ENCODE measurements at regions not wholly inside any gene's neighbourhood (a gene's known extent, or its start where the extent isn't known, plus 50 kb on each side); places are given as distances from the start of the nearest gene placed in this dataset.
"Not testable (repeated sequence)": the region's sequence is repeated elsewhere in the genome, so short reads cannot be mapped to it uniquely, and the experiment has no call there.

DNA sequence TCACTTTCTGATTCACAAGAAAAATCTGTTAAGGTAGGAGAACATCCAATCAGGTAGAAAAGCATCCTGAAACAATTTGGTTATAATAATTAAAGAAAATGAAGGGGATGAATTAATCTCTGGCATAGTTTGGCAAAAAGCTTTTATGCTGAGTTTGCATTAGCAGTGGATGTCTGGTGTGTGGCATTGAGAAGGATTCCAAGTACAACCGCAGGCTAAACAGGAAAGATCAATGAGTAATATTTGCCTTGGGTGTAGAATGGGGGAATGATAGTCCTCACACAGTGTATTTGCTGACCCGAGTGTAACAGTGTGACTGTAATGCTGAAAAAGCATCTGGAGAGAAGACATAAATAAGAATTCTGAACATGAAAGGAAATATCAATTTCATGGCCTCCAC lies 68.3 kb upstream of the SESTD1 start:
- H3K27ac ChIP-seq (ENCODE audit: low read length) = no peak overlapping the region
- no peak overlapping the region for H3K4me3 ChIP-seq (ENCODE audit: low read length)
- no CpG with 5 or more reads among the region's 2 CpGs for WGBS (ENCODE audit: insufficient coverage, low lambda C conversion rate)
- no peaks in the 10 kb centered on the region for H3K36me3 ChIP-seq (ENCODE audit: control insufficient read depth, insufficient read depth, low read length)
- H3K9me3 ChIP-seq (ENCODE audit: control insufficient read depth, low read depth, low read length) = no peaks in the 10 kb centered on the region
- no peaks in the 10 kb centered on the region for H3K4me1 ChIP-seq (ENCODE audit: control insufficient read depth, insufficient read depth, low read length)
- H3K27me3 ChIP-seq (ENCODE audit: control insufficient read depth, insufficient read depth, low read length) = no peaks in the 10 kb centered on the region
- DNase-seq = no peak

GRCh38 chr2:179331061-179331460 lies 66.4 kb upstream of the SESTD1 start:
- 100% methylated on average over 1 of the region's 3 CpGs for WGBS (ENCODE audit: insufficient coverage, low lambda C conversion rate)
- Histone ChIP-seq H3K27ac (ENCODE audit: low read length) (no peak overlapping the region), H3K9me3 (ENCODE audit: control insufficient read depth, low read depth, low read length) (no peaks in the 10 kb centered on the region), H3K27me3 (ENCODE audit: control insufficient read depth, insufficient read depth, low read length) (no peaks in the 10 kb centered on the region), H3K36me3 (ENCODE audit: control insufficient read depth, insufficient read depth, low read length) (no peaks in the 10 kb centered on the region), H3K4me3 (ENCODE audit: low read length) (no peak overlapping the region), H3K4me1 (ENCODE audit: control insufficient read depth, insufficient read depth, low read length) (no peaks in the 10 kb centered on the region)
- no peak for DNase-seq

GRCh38 chr2:179322289-179322688 lies 57.7 kb upstream of the SESTD1 start:
- Histone ChIP-seq H3K4me3 (ENCODE audit: low read length) (no peak overlapping the region), H3K4me1 (ENCODE audit: control insufficient read depth, insufficient read depth, low read length) (no peaks in the 10 kb centered on the region), H3K36me3 (ENCODE audit: control insufficient read depth, insufficient read depth, low read length) (no peaks in the 10 kb centered on the region), H3K9me3 (ENCODE audit: control insufficient read depth, low read depth, low read length) (no peaks in the 10 kb centered on the region), H3K27me3 (ENCODE audit: control insufficient read depth, insufficient read depth, low read length) (no peaks in the 10 kb centered on the region), H3K27ac (ENCODE audit: low read length) (no peak overlapping the region)
- no peak for DNase-seq
- 67% methylated on average over 2 of the region's 5 CpGs for WGBS (ENCODE audit: insufficient coverage, low lambda C conversion rate)

- H3K4me3 ChIP-seq (ENCODE audit: low read length); DNase-seq; H3K27ac ChIP-seq (ENCODE audit: low read length); H3K36me3 ChIP-seq (ENCODE audit: control insufficient read depth, insufficient read depth, low read length); H3K9me3 ChIP-seq (ENCODE audit: control insufficient read depth, low read depth, low read length); H3K27me3 ChIP-seq (ENCODE audit: control insufficient read depth, insufficient read depth, low read length); H3K4me1 ChIP-seq (ENCODE audit: control insufficient read depth, insufficient read depth, low read length): not testable (repeated sequence)
- no CpG with 5 or more reads among the region's 3 CpGs for WGBS (ENCODE audit: insufficient coverage, low lambda C conversion rate)
Measured at GRCh38 chr2:179321034-179321433, 56.4 kb upstream of the SESTD1 start.

DNA sequence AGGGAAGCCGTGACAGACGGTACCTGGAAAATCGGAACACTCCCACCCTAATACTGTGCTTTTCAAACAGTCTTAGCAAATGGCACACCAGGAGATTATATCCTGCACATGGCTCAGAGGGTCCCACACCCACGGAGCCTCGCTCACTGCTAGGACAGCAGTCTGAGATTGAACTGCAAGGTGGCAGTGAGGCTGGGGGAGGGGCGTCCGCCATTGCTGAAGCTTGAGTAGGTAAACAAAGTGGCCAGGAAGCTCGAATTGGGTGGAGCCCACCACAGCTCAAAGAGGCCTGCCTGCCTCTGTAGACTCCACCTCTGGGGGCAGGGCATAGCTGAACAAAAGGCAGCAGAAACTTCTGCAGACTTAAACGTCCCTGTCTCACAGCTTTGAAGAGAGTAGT lies 50.1 kb upstream of the SESTD1 start:
- WGBS (ENCODE audit: insufficient coverage, low lambda C conversion rate) = no CpG with 5 or more reads among the region's 9 CpGs
- H3K4me1 ChIP-seq (ENCODE audit: control insufficient read depth, insufficient read depth, low read length); H3K36me3 ChIP-seq (ENCODE audit: control insufficient read depth, insufficient read depth, low read length); DNase-seq; H3K9me3 ChIP-seq (ENCODE audit: control insufficient read depth, low read depth, low read length); H3K27ac ChIP-seq (ENCODE audit: low read length); H3K4me3 ChIP-seq (ENCODE audit: low read length); H3K27me3 ChIP-seq (ENCODE audit: control insufficient read depth, insufficient read depth, low read length): not testable (repeated sequence)
